SK-N-SH (cell line): ENCODE measurements at regions not wholly inside any gene's neighbourhood (a gene's known extent, or its start where the extent isn't known, plus 50 kb on each side); places are given as distances from the start of the nearest gene placed in this dataset.

ENCODE experiments used
- CTCF ChIA-PET: fragments of 300-600, 350-600 bp; formaldehyde crosslinking; extraction: SDS; loops from one replicate; lab custom pipeline; 2021; lab: Yijun Ruan, JAX
- POLR2A ChIA-PET: fragments of 350-600 bp; sonication (Branson Sonifier 250); formaldehyde crosslinking; extraction: SDS; loops from one replicate; lab custom pipeline; 2020; ENCODE audit warnings: antibody characterized with exemption, inconsistent platforms; lab: Yijun Ruan, JAX
- DNase-seq: peaks from one replicate; pipeline ENCODE4 v3.0.0; 2012
- H2AFZ ChIP-seq: fragments of 200-600 bp; sonication (generic); 2 replicates; pipeline ENCODE4 v1.8.1; 2016; ENCODE audit warnings: antibody characterized with exemption, mild to moderate bottlenecking, low read depth
- H3F3A ChIP-seq: fragments of 200-600 bp; sonication (generic); replicated peaks from 2 replicates; pipeline ENCODE3; 2016; ENCODE audit warnings: antibody characterized with exemption, mild to moderate bottlenecking; ENCODE audit not compliant: insufficient read depth
- H3K27ac ChIP-seq, 2 experiments: fragments of 200-500 bp in 1 of 2; fragments of 200-600 bp in 1 of 2; sonication (Bioruptor generic) in 1 of 2; sonication (generic), shearing (Covaris generic) in 1 of 2; 2 replicates each; pipeline versions ENCODE4 v1.5.1 to v1.6.1; 2014 to 2016; ENCODE audit warnings: low read depth in 2 of 2, inconsistent platforms in 1 of 2, low read length in 1 of 2, mild to moderate bottlenecking in 1 of 2, mixed read lengths in 1 of 2
- H3K27me3 ChIP-seq: fragments of 200-600 bp; sonication (generic), shearing (Covaris generic); 2 replicates; pipeline ENCODE4 v1.6.1; 2016; ENCODE audit warnings: mixed run types; ENCODE audit not compliant: insufficient read depth
- H3K36me3 ChIP-seq, 2 experiments: fragments of 200-500 bp in 1 of 2; fragments of 200-600 bp in 1 of 2; sonication (Bioruptor generic) in 1 of 2; sonication (generic) in 1 of 2; replicated peaks in 1 of 2; 2 replicates each; pipeline versions ENCODE3 to v1.5.1; 2014 to 2016; ENCODE audit warnings: low read length in 1 of 2, mild to moderate bottlenecking in 1 of 2; ENCODE audit not compliant: insufficient read depth in 2 of 2, control insufficient read depth in 1 of 2
- H3K4me1 ChIP-seq, 2 experiments: fragments of 200-500 bp in 1 of 2; fragments of 200-600 bp in 1 of 2; sonication (Bioruptor generic) in 1 of 2; sonication (generic), shearing (Covaris generic) in 1 of 2; 2 replicates each; pipeline versions ENCODE4 v1.5.1 to v1.6.1; 2014 to 2016; ENCODE audit warnings: low read depth in 1 of 2, low read length in 1 of 2, mixed run types in 1 of 2; ENCODE audit not compliant: insufficient read depth in 2 of 2, control insufficient read depth in 1 of 2
- H3K4me2 ChIP-seq: fragments of 200-600 bp; sonication (generic), shearing (Covaris generic); 2 replicates; pipeline ENCODE4 v1.6.1; 2017; ENCODE audit warnings: mixed run types
- H3K4me3 ChIP-seq, 2 experiments: fragments of 200-500 bp in 1 of 2; fragments of 200-600 bp in 1 of 2; sonication (Bioruptor generic) in 1 of 2; sonication (generic), shearing (Covaris generic) in 1 of 2; 2 replicates each; pipeline versions ENCODE4 v1.5.1 to v1.8.1; 2014 to 2016; ENCODE audit warnings: low read depth in 2 of 2, inconsistent platforms in 1 of 2, low read length in 1 of 2, mild to moderate bottlenecking in 1 of 2, mixed read lengths in 1 of 2, moderate library complexity in 1 of 2
- H3K79me2 ChIP-seq: fragments of 200-600 bp; sonication (generic); 2 replicates; pipeline ENCODE4 v1.8.1; 2017; ENCODE audit warnings: mild to moderate bottlenecking; ENCODE audit not compliant: insufficient read depth
- H3K9ac ChIP-seq: fragments of 200-600 bp; sonication (generic); 2 replicates; pipeline ENCODE4 v1.6.1; 2017; ENCODE audit warnings: mixed run types
- H3K9me2 ChIP-seq: fragments of 200-600 bp; sonication (generic); 2 replicates; pipeline ENCODE4 v1.6.1; 2017; ENCODE audit warnings: mixed run types
- H3K9me3 ChIP-seq: fragments of 200-600 bp; sonication (generic); 2 replicates; pipeline ENCODE4 v1.6.1; 2017; ENCODE audit warnings: mixed run types, mild to moderate bottlenecking, moderate library complexity
- H4K20me1 ChIP-seq: fragments of 200-600 bp; sonication (generic); 2 replicates; pipeline ENCODE4 v1.6.1; 2017; ENCODE audit warnings: mild to moderate bottlenecking, mixed run types; ENCODE audit not compliant: insufficient read depth
- CTCF ChIP-seq: fragments of 200-600 bp; sonication (generic); IDR thresholded peaks from 2 replicates; pipeline ENCODE4 v1.6.1; 2017; ENCODE audit warnings: antibody characterized with exemption, mild to moderate bottlenecking, moderate library complexity
- EP300 ChIP-seq, 2 experiments: IDR thresholded peaks; 2 replicates each; pipeline versions ENCODE4 v1.4.0 to v1.6.1; 2012; ENCODE audit warnings: borderline replicate concordance in 1 of 2, low read depth in 1 of 2, low read length in 1 of 2
- EZH2phosphoT487 ChIP-seq: fragments of 200-600 bp; sonication (generic); IDR thresholded peaks from 2 replicates; pipeline ENCODE4 v1.6.1; 2017; ENCODE audit warnings: low read depth, mixed run types, mild to moderate bottlenecking, antibody characterized with exemption, moderate library complexity, borderline replicate concordance
- FOSL2 ChIP-seq: IDR thresholded peaks from 2 replicates; pipeline ENCODE4 v1.4.0; 2012; ENCODE audit warnings: low read depth, mild to moderate bottlenecking, moderate library complexity, borderline replicate concordance
- FOXJ3 ChIP-seq: sonication (generic); formaldehyde crosslinking; IDR thresholded peaks from 2 replicates; pipeline ENCODE4 v1.5.1; 2020; ENCODE audit warnings: mild to moderate bottlenecking, missing genetic modification reagents
- FOXM1 ChIP-seq: IDR thresholded peaks from 2 replicates; pipeline ENCODE4 v1.4.0; 2012; ENCODE audit warnings: low read depth, mild to moderate bottlenecking
- IRF3 ChIP-seq: fragments of 150-350 bp; IDR thresholded peaks from 2 replicates; pipeline ENCODE4 v1.6.1; 2016; ENCODE audit warnings: mild to moderate bottlenecking, low read depth, low read length
- JUND ChIP-seq: IDR thresholded peaks from 2 replicates; pipeline ENCODE4 v1.4.0; 2012
- MAX ChIP-seq: IDR thresholded peaks from 2 replicates; pipeline ENCODE4 v1.4.0; 2012; ENCODE audit warnings: low read depth
- MEF2A ChIP-seq: IDR thresholded peaks from 2 replicates; pipeline ENCODE4 v1.4.0; 2012; ENCODE audit warnings: low read depth, borderline replicate concordance
- MXI1 ChIP-seq: IDR thresholded peaks from 2 replicates; pipeline ENCODE4 v1.6.1; 2012; ENCODE audit warnings: mild to moderate bottlenecking, low read depth, low read length, improper control_type of control experiment
- RCOR1 ChIP-seq: fragments of 150-350 bp; IDR thresholded peaks from 2 replicates; pipeline ENCODE4 v1.6.1; 2017; ENCODE audit warnings: antibody characterized with exemption, low read length
- RXRA ChIP-seq: IDR thresholded peaks from 2 replicates; pipeline ENCODE4 v1.4.0; 2012; ENCODE audit warnings: low read depth, mild to moderate bottlenecking, borderline replicate concordance
- TAF1 ChIP-seq: IDR thresholded peaks from 2 replicates; pipeline ENCODE4 v1.6.1; 2012; ENCODE audit warnings: low read depth, mild to moderate bottlenecking, low read length, moderate library complexity, borderline replicate concordance
- TCF12 ChIP-seq: IDR thresholded peaks from 2 replicates; pipeline ENCODE4 v1.4.0; 2012
- TEAD4 ChIP-seq: IDR thresholded peaks from 2 replicates; pipeline ENCODE4 v1.4.0; 2012; ENCODE audit warnings: mild to moderate bottlenecking, borderline replicate concordance; ENCODE audit not compliant: insufficient read depth
- YY1 ChIP-seq: IDR thresholded peaks from 2 replicates; pipeline ENCODE4 v1.4.0; 2012; ENCODE audit warnings: low read depth, mild to moderate bottlenecking
- WGBS: methylation state at CpG from one replicate; pipeline ENCODE4 v1.1.6; 2017; ENCODE audit warnings: low lambda C conversion rate; 5-methylcytosine and 5-hydroxymethylcytosine counted together
- TF ChIP-seq, protein P1 (sequence below): fragments of 150-350 bp; IDR thresholded peaks from 2 replicates; pipeline ENCODE4 v1.6.1; 2017; ENCODE audit warnings: antibody characterized with exemption, low read length, low read depth, borderline replicate concordance

DNA sequence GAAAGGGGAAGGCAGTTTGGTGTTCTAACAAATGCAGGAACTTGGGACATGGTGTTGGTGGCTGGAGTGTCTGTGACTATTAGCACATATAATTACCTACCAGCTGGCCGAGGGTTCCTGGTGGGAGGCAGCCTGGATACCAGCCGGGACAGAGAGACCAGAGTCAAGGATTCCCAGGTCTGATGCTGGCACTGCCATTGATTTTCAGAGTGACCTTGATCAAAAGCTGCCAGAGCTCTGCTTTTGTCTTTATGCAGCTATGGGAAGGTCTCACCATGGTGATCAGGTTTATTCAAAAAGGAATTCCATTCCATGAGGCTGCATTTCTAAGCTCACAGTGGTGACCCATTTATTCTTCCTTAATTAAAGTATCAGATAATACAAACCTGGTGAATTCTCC is 101.0 kb upstream of the PWP1 start:
- Histone ChIP-seq H3K9me3 (no peaks in the 10 kb centered on the region), H2AFZ (no peak overlapping the region), H3K79me2 (no peaks in the 10 kb centered on the region), H3K36me3 (no peaks in the 10 kb centered on the region), H3K27me3 (no peaks in the 10 kb centered on the region), H3K4me2 (no peak overlapping the region), H4K20me1 (no peaks in the 10 kb centered on the region), H3K4me1 (no peaks in the 10 kb centered on the region; a peak in 1 of 4 replicates), H3K9ac (no peak overlapping the region), H3K27ac (no peak overlapping the region), H3F3A (no peaks in the 10 kb centered on the region), H3K4me3 (no peak overlapping the region), H3K9me2 (no peaks in the 10 kb centered on the region)
- 53% methylated on average over 2 of the region's 2 CpGs for WGBS
- no peak for TF ChIP-seq MXI1
- TF ChIP-seq RCOR1: no peak
- TF ChIP-seq, protein P1, sequence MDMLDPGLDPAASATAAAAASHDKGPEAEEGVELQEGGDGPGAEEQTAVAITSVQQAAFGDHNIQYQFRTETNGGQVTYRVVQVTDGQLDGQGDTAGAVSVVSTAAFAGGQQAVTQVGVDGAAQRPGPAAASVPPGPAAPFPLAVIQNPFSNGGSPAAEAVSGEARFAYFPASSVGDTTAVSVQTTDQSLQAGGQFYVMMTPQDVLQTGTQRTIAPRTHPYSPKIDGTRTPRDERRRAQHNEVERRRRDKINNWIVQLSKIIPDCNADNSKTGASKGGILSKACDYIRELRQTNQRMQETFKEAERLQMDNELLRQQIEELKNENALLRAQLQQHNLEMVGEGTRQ: no peak
- no peak for TF ChIP-seq MAX
- no peak for TF ChIP-seq IRF3
- TF ChIP-seq EZH2phosphoT487: no peak
- TF ChIP-seq MEF2A: no peak
- TF ChIP-seq FOXJ3 (CRISPR knock-in tag): no peak
- no peak for TF ChIP-seq JUND
- no peak for TF ChIP-seq TCF12
- no peak for TF ChIP-seq RXRA
- no peak for TF ChIP-seq TEAD4
- no peak for TF ChIP-seq YY1
- no peak for TF ChIP-seq FOSL2
- ChIA-PET CTCF (interaction anchor here (1.2 to 1.7 kb wide), 4 partner anchors 10 to 493 kb away, joined by 3 to 7 read pairs (median 4); no protein-coding TSS in a partner anchor), POLR2A (no interaction called here)
- DNase-seq: no peak

DNA sequence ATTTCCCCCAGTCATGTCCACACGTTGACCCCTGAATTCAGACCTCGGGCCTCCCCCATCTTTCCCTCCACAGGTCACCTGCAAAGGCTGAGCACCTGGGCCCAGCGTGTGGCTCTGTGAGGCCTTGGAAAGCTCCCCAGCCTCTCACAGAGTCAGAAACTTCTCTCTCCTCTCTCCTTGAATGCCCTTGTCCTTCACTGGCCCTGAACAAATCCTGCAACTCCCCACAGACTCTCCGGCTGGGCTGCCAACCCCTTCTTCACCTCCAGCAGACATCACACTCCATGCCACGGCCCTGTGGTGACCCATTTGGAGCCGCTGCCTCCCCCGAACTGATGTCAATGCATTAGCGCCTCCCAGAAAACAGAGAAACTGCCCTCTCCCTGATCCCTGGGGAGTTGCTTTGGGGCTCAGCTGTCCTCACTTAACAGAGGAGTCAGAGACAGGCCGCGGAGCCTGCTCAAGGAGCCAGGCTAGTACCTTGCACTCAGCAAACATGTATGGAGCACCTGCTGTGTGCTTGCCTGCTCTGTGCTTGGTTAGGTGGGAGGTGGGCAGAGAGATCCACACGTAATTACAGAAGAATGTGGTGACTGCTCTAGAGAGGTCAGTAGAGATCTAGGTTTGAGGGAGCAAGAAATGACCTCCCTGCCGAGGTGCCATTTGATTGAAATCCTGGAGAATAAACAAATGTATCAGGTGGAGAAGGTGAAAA is 99.2 kb upstream of the PWP1 start:
- Histone ChIP-seq H3K9me3 (no peaks in the 10 kb centered on the region), H3K9me2 (no peaks in the 10 kb centered on the region), H3K4me2 (no peak overlapping the region), H3K36me3 (no peaks in the 10 kb centered on the region), H3K27ac (no peak overlapping the region), H4K20me1 (no peaks in the 10 kb centered on the region), H2AFZ (no peak overlapping the region), H3K79me2 (no peaks in the 10 kb centered on the region), H3K4me3 (no peak overlapping the region), H3K27me3 (no peaks in the 10 kb centered on the region), H3K4me1 (no peaks in the 10 kb centered on the region; a peak in 1 of 4 replicates), H3K9ac (no peak overlapping the region), H3F3A (no peaks in the 10 kb centered on the region)
- DNase-seq: no peak
- 57% methylated on average over 10 of the region's 12 CpGs for WGBS
- ChIA-PET CTCF (interaction anchor here (0.7 to 1.1 kb wide), 2 partner anchors 21 to 363 kb away, joined by 3 read pairs; no protein-coding TSS in a partner anchor), POLR2A (no interaction called here)
- no peak for TF ChIP-seq JUND
- TF ChIP-seq EP300 (IDR thresholded peaks at IDR 0.05; ENCODE audit: borderline replicate concordance in 1 of 2, low read depth in 1 of 2, low read length in 1 of 2): no peak
- no peak for TF ChIP-seq FOXJ3 (CRISPR knock-in tag)
- TF ChIP-seq CTCF: no peak
- no peak for TF ChIP-seq TCF12
- no peak for TF ChIP-seq FOXM1
- no peak for TF ChIP-seq TAF1
- TF ChIP-seq MAX: no peak
- no peak for TF ChIP-seq IRF3
- no peak for TF ChIP-seq EZH2phosphoT487
